ENCODE measurements at regions not wholly inside any gene's neighbourhood (a gene's known extent, or its start where the extent isn't known, plus 50 kb on each side); places are given as distances from the start of the nearest gene placed in this dataset.

- H4K20me1 ChIP-seq (ENCODE audit: low read depth, low read length), result no peaks in the 10 kb centered on the region
- no peak overlapping the region for H3K4me2 ChIP-seq (ENCODE audit: low read depth, low read length, poor library complexity, severe bottlenecking)
- no peak overlapping the region for H2AFZ ChIP-seq (ENCODE audit: low read depth, low read length, severe bottlenecking)
- no peaks in the 10 kb centered on the region for H3K9me2 ChIP-seq (replicated peaks; ENCODE audit: insufficient read depth, low read length)
- TF ChIP-seq EZH2phosphoT487 (conservative IDR thresholded peaks at IDR 0.05; ENCODE audit: low read length) (no peak), CTCF (IDR thresholded peaks at IDR 0.05; ENCODE audit: insufficient read depth, low read length, poor library complexity, severe bottlenecking) (no peak)
- H3F3A ChIP-seq (ENCODE audit: insufficient read depth), result no peaks in the 10 kb centered on the region
- H3K4me3 ChIP-seq (ENCODE audit: insufficient read depth, low read length, poor library complexity, severe bottlenecking), result no peak overlapping the region
- H3K27ac ChIP-seq (ENCODE audit: low read depth, low read length), result no peak overlapping the region
- H3K9ac ChIP-seq (ENCODE audit: low read length), result no peak overlapping the region
- H3K27me3 ChIP-seq (ENCODE audit: low read length), result no peaks in the 10 kb centered on the region
- no peaks in the 10 kb centered on the region for H3K9me3 ChIP-seq (ENCODE audit: insufficient read depth, low read length)
- H3K36me3 ChIP-seq (ENCODE audit: low read length), result no peaks in the 10 kb centered on the region
- H3K79me2 ChIP-seq (ENCODE audit: insufficient read depth, low read length), result no peaks in the 10 kb centered on the region
These were observed 169.4 kb downstream of the GLUD2 start for GRCh38 chrX:121216641-121217374.

- Histone ChIP-seq H3K9me2 (replicated peaks; ENCODE audit: insufficient read depth, low read length) (no peaks in the 10 kb centered on the region), H3K9me3 (ENCODE audit: insufficient read depth, low read length) (no peaks in the 10 kb centered on the region), H2AFZ (ENCODE audit: low read depth, low read length, severe bottlenecking) (no peak overlapping the region), H3K9ac (ENCODE audit: low read length) (no peak overlapping the region), H3K79me2 (ENCODE audit: insufficient read depth, low read length) (no peaks in the 10 kb centered on the region), H3K27ac (ENCODE audit: low read depth, low read length) (no peak overlapping the region), H3K27me3 (ENCODE audit: low read length) (no peaks in the 10 kb centered on the region), H3K36me3 (ENCODE audit: low read length) (no peaks in the 10 kb centered on the region), H3K4me3 (ENCODE audit: insufficient read depth, low read length, poor library complexity, severe bottlenecking) (no peak overlapping the region), H3F3A (ENCODE audit: insufficient read depth) (no peaks in the 10 kb centered on the region), H3K4me2 (ENCODE audit: low read depth, low read length, poor library complexity, severe bottlenecking) (no peak overlapping the region), H4K20me1 (ENCODE audit: low read depth, low read length) (no peaks in the 10 kb centered on the region)
- TF ChIP-seq EZH2phosphoT487 (conservative IDR thresholded peaks at IDR 0.05; ENCODE audit: low read length), result no peak
- TF ChIP-seq CTCF (IDR thresholded peaks at IDR 0.05; ENCODE audit: insufficient read depth, low read length, poor library complexity, severe bottlenecking), result no peak
These were observed 174.0 kb downstream of the GLUD2 start for GRCh38 chrX:121221322-121221977.

GRCh38 chrX:121227888-121228287, 180.5 kb downstream of the GLUD2 start:
- no peak overlapping the region for H3K9ac ChIP-seq (ENCODE audit: low read length)
- no peaks in the 10 kb centered on the region for H3K79me2 ChIP-seq (ENCODE audit: insufficient read depth, low read length)
- no peak overlapping the region for H2AFZ ChIP-seq (ENCODE audit: low read depth, low read length, severe bottlenecking)
- H3K9me2 ChIP-seq (replicated peaks; ENCODE audit: insufficient read depth, low read length), result no peaks in the 10 kb centered on the region
- H3K27ac ChIP-seq (ENCODE audit: low read depth, low read length), result no peak overlapping the region
- no peaks in the 10 kb centered on the region for H3K36me3 ChIP-seq (ENCODE audit: low read length)
- H3K4me3 ChIP-seq (ENCODE audit: insufficient read depth, low read length, poor library complexity, severe bottlenecking), result no peak overlapping the region
- H3K4me2 ChIP-seq (ENCODE audit: low read depth, low read length, poor library complexity, severe bottlenecking), result no peak overlapping the region
- H4K20me1 ChIP-seq (ENCODE audit: low read depth, low read length), result no peaks in the 10 kb centered on the region
- no peak for TF ChIP-seq EZH2phosphoT487 (conservative IDR thresholded peaks at IDR 0.05; ENCODE audit: low read length)
- TF ChIP-seq CTCF (IDR thresholded peaks at IDR 0.05; ENCODE audit: insufficient read depth, low read length, poor library complexity, severe bottlenecking), result no peak
- H3K9me3 ChIP-seq (ENCODE audit: insufficient read depth, low read length), result no peaks in the 10 kb centered on the region
- no peaks in the 10 kb centered on the region for H3F3A ChIP-seq (ENCODE audit: insufficient read depth)
- no peaks in the 10 kb centered on the region for H3K27me3 ChIP-seq (ENCODE audit: low read length)
